ENCODE measurements at regions not wholly inside any gene's neighbourhood (a gene's known extent, or its start where the extent isn't known, plus 50 kb on each side); places are given as distances from the start of the nearest gene placed in this dataset.

- Mint-ChIP-seq H3K9me3 (ENCODE audit: unreplicated experiment) (peaks cover under 1% of the 10 kb centered on the region), H3K27me3 (ENCODE audit: unreplicated experiment) (no peaks in the 10 kb centered on the region), H3K4me3 (ENCODE audit: unreplicated experiment) (no peak overlapping the region), H3K4me1 (ENCODE audit: unreplicated experiment) (no peaks in the 10 kb centered on the region), H3K36me3 (ENCODE audit: unreplicated experiment) (no peaks in the 10 kb centered on the region), H3K27ac (ENCODE audit: unreplicated experiment) (no peak overlapping the region)
- DNase-seq (ENCODE audit: extremely low spot score, unreplicated experiment): no peak
- TF ChIP-seq CTCF (IDR thresholded peaks at IDR 0.05): no peak
Measured at GRCh38 chr6:144886682-144887081, 601.5 kb downstream of the UTRN start.

- DNase-seq (ENCODE audit: extremely low spot score, unreplicated experiment): no peak
- Mint-ChIP-seq H3K27ac (ENCODE audit: unreplicated experiment) (no peak overlapping the region), H3K4me1 (ENCODE audit: unreplicated experiment) (no peaks in the 10 kb centered on the region), H3K36me3 (ENCODE audit: unreplicated experiment) (no peaks in the 10 kb centered on the region), H3K4me3 (ENCODE audit: unreplicated experiment) (no peak overlapping the region), H3K27me3 (ENCODE audit: unreplicated experiment) (no peaks in the 10 kb centered on the region), H3K9me3 (ENCODE audit: unreplicated experiment) (no peaks in the 10 kb centered on the region)
- TF ChIP-seq CTCF (IDR thresholded peaks at IDR 0.05): no peak
Measured at GRCh38 chr6:144888621-144889020, 603.5 kb downstream of the UTRN start.

- Mint-ChIP-seq H3K27me3 (ENCODE audit: unreplicated experiment) (no peaks in the 10 kb centered on the region), H3K4me3 (ENCODE audit: unreplicated experiment) (no peak overlapping the region), H3K36me3 (ENCODE audit: unreplicated experiment) (no peaks in the 10 kb centered on the region), H3K27ac (ENCODE audit: unreplicated experiment) (no peak overlapping the region), H3K9me3 (ENCODE audit: unreplicated experiment) (no peaks in the 10 kb centered on the region), H3K4me1 (ENCODE audit: unreplicated experiment) (peaks cover 23% of the 10 kb centered on the region)
- no peak for TF ChIP-seq CTCF (IDR thresholded peaks at IDR 0.05)
- DNase-seq (ENCODE audit: extremely low spot score, unreplicated experiment): no peak
Measured at GRCh38 chr6:144893680-144894151, 608.6 kb downstream of the UTRN start.

- Mint-ChIP-seq H3K36me3 (ENCODE audit: unreplicated experiment) (no peaks in the 10 kb centered on the region), H3K27ac (ENCODE audit: unreplicated experiment) (no peak overlapping the region), H3K9me3 (ENCODE audit: unreplicated experiment) (no peaks in the 10 kb centered on the region), H3K4me1 (ENCODE audit: unreplicated experiment) (peaks cover 23% of the 10 kb centered on the region), H3K27me3 (ENCODE audit: unreplicated experiment) (no peaks in the 10 kb centered on the region), H3K4me3 (ENCODE audit: unreplicated experiment) (no peak overlapping the region)
- no peak for DNase-seq (ENCODE audit: extremely low spot score, unreplicated experiment)
- TF ChIP-seq CTCF (IDR thresholded peaks at IDR 0.05): no peak
Measured at GRCh38 chr6:144894240-144894639, 609.1 kb downstream of the UTRN start.

- H3K4me1 Mint-ChIP-seq (ENCODE audit: unreplicated experiment): peaks cover 23% of the 10 kb centered on the region
- H3K27me3 Mint-ChIP-seq (ENCODE audit: unreplicated experiment): no peaks in the 10 kb centered on the region
- H3K27ac Mint-ChIP-seq (ENCODE audit: unreplicated experiment): no peak overlapping the region
- TF ChIP-seq CTCF (IDR thresholded peaks at IDR 0.05): no peak
- DNase-seq (ENCODE audit: extremely low spot score, unreplicated experiment): no peak
- no peaks in the 10 kb centered on the region for H3K9me3 Mint-ChIP-seq (ENCODE audit: unreplicated experiment)
- no peaks in the 10 kb centered on the region for H3K36me3 Mint-ChIP-seq (ENCODE audit: unreplicated experiment)
- no peak overlapping the region for H3K4me3 Mint-ChIP-seq (ENCODE audit: unreplicated experiment)
Measured at GRCh38 chr6:144895313-144896278, 610.5 kb downstream of the UTRN start.

Data from osteocyte (in vitro differentiated cells).